K562 (cell line): ENCODE measurements at regions not wholly inside any gene's neighbourhood (a gene's known extent, or its start where the extent isn't known, plus 50 kb on each side); places are given as distances from the start of the nearest gene placed in this dataset.

Experiments used
- ATAC-seq: fragments of 200-7000 bp; cut with Tn5 transposase; 3 replicates; pipeline ENCODE4 v1.9.1; 2020; ENCODE audit warnings: moderate library complexity
- BruUV-seq: library from RNA; stranded (reverse); fragments of 400-500 nt; replicated peaks from 2 replicates; lab custom pipeline; 2021; lab: Mats Ljungman, UMichigan
- CTCF ChIA-PET: fragments of 300-600 bp; formaldehyde crosslinking; extraction: SDS; loops from one replicate; lab custom pipeline; 2021; ENCODE audit warnings: low intra/inter-chr PET ratio; lab: Yijun Ruan, JAX
- POLR2A ChIA-PET: fragments of 300-600, 350-650 bp; sonication (Branson Sonifier 250); formaldehyde crosslinking; extraction: SDS; loops from one replicate; lab custom pipeline; 2021; ENCODE audit warnings: antibody characterized with exemption, inconsistent platforms; lab: Yijun Ruan, JAX
- DNase-seq, 4 experiments: peaks; one replicate each; pipeline versions ENCODE4 v3.0.0 to v3.0.0-alpha.2; 2011 to 2018; ENCODE audit warnings: low spot score in 3 of 4, mixed read lengths in 3 of 4; ENCODE audit errors: extremely low read depth in 1 of 4
- FAIRE-seq: peaks from 2 replicates; lab custom pipeline; 2011; peaks lifted over from hg19 to GRCh38; lab: Jason Lieb, UNC
- H2AFZ ChIP-seq: 2 replicates; pipeline ENCODE4 v1.6.0; 2011; ENCODE audit warnings: low read depth, low read length, control low read depth, inconsistent platforms
- H3K27ac ChIP-seq: fragments of 200-600 bp; 3 replicates; pipeline ENCODE4 v1.8.0; 2011; ENCODE audit warnings: low read depth, mild to moderate bottlenecking, control low read depth, inconsistent platforms, low read length, moderate library complexity, mixed read lengths; ENCODE audit errors: extremely low read depth
- H3K27me3 ChIP-seq, 2 experiments: fragments of 300-600 bp in 1 of 2; 2 replicates in 1 of 2; 3 replicates in 1 of 2; pipeline versions ENCODE4 v1.6.0 to v1.8.0; 2011; ENCODE audit warnings: inconsistent platforms in 2 of 2, low read length in 2 of 2, mild to moderate bottlenecking in 1 of 2, mixed read lengths in 1 of 2, moderate library complexity in 1 of 2; ENCODE audit not compliant: control insufficient read depth in 2 of 2, insufficient read depth in 2 of 2
- H3K36me3 ChIP-seq: fragments of 300-600 bp; 3 replicates; pipeline ENCODE4 v1.8.0; 2011; ENCODE audit warnings: mild to moderate bottlenecking, low read length, inconsistent platforms; ENCODE audit not compliant: control insufficient read depth, insufficient read depth
- H3K4me1 ChIP-seq, 2 experiments: fragments of 200-600 bp in 1 of 2; replicated peaks in 1 of 2; 2 replicates in 1 of 2; 3 replicates in 1 of 2; pipeline versions ENCODE4 v1.5.1 to v1.8.0; 2011; ENCODE audit warnings: inconsistent platforms in 2 of 2, low read length in 2 of 2, mild to moderate bottlenecking in 1 of 2, mixed read lengths in 1 of 2, moderate library complexity in 1 of 2; ENCODE audit not compliant: control insufficient read depth in 2 of 2, insufficient read depth in 2 of 2
- H3K4me2 ChIP-seq: 2 replicates; pipeline ENCODE4 v1.6.1; 2011; ENCODE audit warnings: low read length, control low read depth, inconsistent platforms, mixed read lengths; ENCODE audit not compliant: insufficient read depth
- H3K4me3 ChIP-seq: fragments of 200-600 bp; sonication (generic), shearing (Covaris generic); 2 replicates; pipeline ENCODE4 v1.5.1; 2016; ENCODE audit warnings: control low read depth, inconsistent platforms
- H3K79me2 ChIP-seq: fragments of 200-600 bp; 3 replicates; pipeline ENCODE4 v1.8.0; 2011; ENCODE audit warnings: low read length, inconsistent platforms; ENCODE audit not compliant: control insufficient read depth, insufficient read depth
- H3K9ac ChIP-seq, 2 experiments: 2 replicates each; pipeline versions ENCODE4 v1.6.0 to v1.6.1; 2011; ENCODE audit warnings: low read depth in 2 of 2, low read length in 2 of 2, control low read depth in 1 of 2, inconsistent platforms in 1 of 2, mild to moderate bottlenecking in 1 of 2, mixed read lengths in 1 of 2; ENCODE audit not compliant: insufficient read depth in 1 of 2
- H3K9me1 ChIP-seq: one replicate; pipeline ENCODE4 v1.6.0; 2011; ENCODE audit warnings: inconsistent platforms, mild to moderate bottlenecking, low read length, moderate library complexity; ENCODE audit not compliant: control insufficient read depth, insufficient read depth
- H3K9me3 ChIP-seq: replicated peaks from 2 replicates; pipeline ENCODE4 v1.5.1; 2011; ENCODE audit warnings: low read depth, low read length, inconsistent platforms; ENCODE audit not compliant: control insufficient read depth, insufficient read depth
- H4K20me1 ChIP-seq: replicated peaks from 2 replicates; pipeline ENCODE4 v1.6.1; 2011; ENCODE audit warnings: low read length, inconsistent platforms, mixed read lengths; ENCODE audit not compliant: control insufficient read depth, insufficient read depth
- CHD4 ChIP-seq: fragments of 200-600 bp; sonication (generic); IDR thresholded peaks from 3 replicates; pipeline ENCODE4 v1.6.1; 2012; ENCODE audit warnings: low read depth, mild to moderate bottlenecking, mixed read lengths, low read length, inconsistent platforms; ENCODE audit not compliant: insufficient read depth, insufficient replicate concordance, poor library complexity, severe bottlenecking
- HMG20B ChIP-seq: fragments of 250-450 bp; sonication (Bioruptor Pico); IDR thresholded peaks from 2 replicates; pipeline ENCODE4 v1.5.0; 2021; ENCODE audit warnings: mild to moderate bottlenecking
- KAT2B ChIP-seq: IDR thresholded peaks from one replicate; pipeline ENCODE4 v1.6.1; 2012; ENCODE audit warnings: low read depth, mild to moderate bottlenecking, control low read depth, inconsistent platforms, low read length, moderate library complexity
- MED1 ChIP-seq: sonication (generic); formaldehyde crosslinking; IDR thresholded peaks from 2 replicates; pipeline ENCODE4 v1.8.1; 2023; ENCODE audit warnings: missing genetic modification reagents, borderline replicate concordance
- PCBP1 ChIP-seq: fragments of 200-400 bp; formaldehyde crosslinking; IDR thresholded peaks from 2 replicates; pipeline ENCODE4 v1.6.1; 2018; ENCODE audit warnings: mild to moderate bottlenecking, low read depth, low read length; ENCODE audit not compliant: poor library complexity, severe bottlenecking
- RBM39 ChIP-seq: fragments of 200-400 bp; formaldehyde crosslinking; optimal IDR thresholded peaks from 2 replicates; pipeline ENCODE3; 2018; ENCODE audit warnings: low read depth, low read length
- TSC22D4 ChIP-seq: fragments of 450-650 bp; IDR thresholded peaks from 2 replicates; pipeline ENCODE4 v1.6.1; 2016; ENCODE audit warnings: missing genetic modification characterization, missing biosample characterization, control low read depth
- ZFP30 ChIP-seq: fragments of 250-450 bp; sonication (Bioruptor Pico); IDR thresholded peaks from 2 replicates; pipeline ENCODE4 v1.8.0; 2022; ENCODE audit warnings: moderate library complexity, mild to moderate bottlenecking, inconsistent platforms, borderline replicate concordance
- ZNF561 ChIP-seq: fragments of 450-650 bp; formaldehyde crosslinking; conservative IDR thresholded peaks from 2 replicates; pipeline ENCODE4 v1.4.0; 2020; ENCODE audit warnings: mild to moderate bottlenecking, moderate library complexity
- ZNF764 ChIP-seq: fragments of 250-450 bp; sonication (Bioruptor Pico); IDR thresholded peaks from 2 replicates; pipeline ENCODE4 v1.4.0; 2020; ENCODE audit warnings: low read depth, mild to moderate bottlenecking, moderate library complexity
- ZNF785 ChIP-seq: fragments of 250-450 bp; sonication (Bioruptor Pico); IDR thresholded peaks from 2 replicates; pipeline ENCODE4 v1.4.0; 2020; ENCODE audit warnings: mild to moderate bottlenecking
- WGBS: fragments of 100-300 bp; shearing (Covaris generic); methylation state at CpG from one replicate; pipeline ENCODE4 v1.1.6; 2016; ENCODE audit warnings: low coverage, mixed read lengths; ENCODE audit not compliant: insufficient coverage; ENCODE audit errors: missing lambda C conversion rate; 5-methylcytosine and 5-hydroxymethylcytosine counted together
- in situ Hi-C: fragments of 300-500 bp; cut with MboI; formaldehyde crosslinking; loops from 4 replicates; pipeline ENCODE4 v1.15.0; 2018; ENCODE audit warnings: inconsistent platforms, mixed read lengths
- intact Hi-C: fragments of 100-400 bp; cut with micrococcal nuclease; formaldehyde crosslinking; loops from 2 replicates; pipeline ENCODE4 v1.14.2; 2022
- TF ChIP-seq, protein P1 (sequence below): sonication (generic); formaldehyde crosslinking; IDR thresholded peaks from 2 replicates; pipeline ENCODE4 v1.8.0; 2022; ENCODE audit warnings: mild to moderate bottlenecking, missing genetic modification reagents
- TF ChIP-seq, protein P2 (sequence below): fragments of 250-450 bp; sonication (Bioruptor Pico); IDR thresholded peaks from 2 replicates; pipeline ENCODE4 v1.5.0; 2021; ENCODE audit warnings: mild to moderate bottlenecking, borderline replicate concordance
- TF ChIP-seq, protein P3 (sequence below): fragments of 250-450 bp; sonication (Bioruptor Pico); IDR thresholded peaks from 2 replicates; pipeline ENCODE4 v1.4.0; 2020; ENCODE audit warnings: mild to moderate bottlenecking, moderate library complexity

DNA sequence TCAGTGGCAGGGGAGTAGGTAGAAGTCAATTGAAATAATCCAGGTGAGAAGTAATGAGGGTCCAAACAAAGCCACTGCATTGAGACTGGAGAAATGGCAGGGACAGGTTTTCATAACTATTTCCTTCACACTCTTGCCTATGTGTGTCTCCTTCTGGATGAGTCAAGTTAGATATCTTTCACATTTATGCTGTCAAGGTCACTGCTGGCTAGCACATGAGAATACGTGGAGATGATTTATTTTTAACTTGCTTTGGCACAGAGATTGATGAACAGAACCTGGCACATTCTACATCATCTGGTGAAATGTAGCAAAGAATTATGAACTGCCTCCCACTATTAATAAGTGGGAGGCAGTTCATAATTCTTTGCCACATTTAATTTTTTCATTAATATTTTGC lies 66.7 kb upstream of the BOD1L1 start:
- no peak overlapping the region for H2AFZ ChIP-seq
- H3K9ac ChIP-seq, result no peak overlapping the region
- ATAC-seq (no peak), FAIRE-seq (no peak), DNase-seq (no peak)
- CTCF ChIA-PET, result no interaction called here
- no TSS peak for BruUV-seq
- H3K27me3 ChIP-seq, result no peaks in the 10 kb centered on the region
- H3K27ac ChIP-seq, result no peak overlapping the region
- intact Hi-C loops, result no loop called here
- H3K9me1 ChIP-seq, result no peaks in the 10 kb centered on the region
- H3K4me2 ChIP-seq, result no peak overlapping the region
- H3K4me1 ChIP-seq, result no peaks in the 10 kb centered on the region
- H3K4me3 ChIP-seq, result no peak overlapping the region
- H3K36me3 ChIP-seq, result no peaks in the 10 kb centered on the region
- in situ Hi-C loops, result no loop called here
- no peaks in the 10 kb centered on the region for H4K20me1 ChIP-seq
- WGBS, result 0% methylated on average over 1 of the region's 1 CpG
- no peaks in the 10 kb centered on the region for H3K79me2 ChIP-seq
- POLR2A ChIA-PET, result no interaction called here
- no peaks in the 10 kb centered on the region for H3K9me3 ChIP-seq
- TF ChIP-seq MED1 (CRISPR knock-in tag) (no peak), ZNF561 (CRISPR knock-in tag) (no peak), TSC22D4 (no peak), CHD4 (no peak), PCBP1 (no peak), ZNF785 (no peak), KAT2B (no peak), ZNF764 (no peak), HMG20B (CRISPR knock-in tag) (no peak), ZFP30 (CRISPR knock-in tag) (no peak), RBM39 (no peak)
- TF ChIP-seq, protein P1, sequence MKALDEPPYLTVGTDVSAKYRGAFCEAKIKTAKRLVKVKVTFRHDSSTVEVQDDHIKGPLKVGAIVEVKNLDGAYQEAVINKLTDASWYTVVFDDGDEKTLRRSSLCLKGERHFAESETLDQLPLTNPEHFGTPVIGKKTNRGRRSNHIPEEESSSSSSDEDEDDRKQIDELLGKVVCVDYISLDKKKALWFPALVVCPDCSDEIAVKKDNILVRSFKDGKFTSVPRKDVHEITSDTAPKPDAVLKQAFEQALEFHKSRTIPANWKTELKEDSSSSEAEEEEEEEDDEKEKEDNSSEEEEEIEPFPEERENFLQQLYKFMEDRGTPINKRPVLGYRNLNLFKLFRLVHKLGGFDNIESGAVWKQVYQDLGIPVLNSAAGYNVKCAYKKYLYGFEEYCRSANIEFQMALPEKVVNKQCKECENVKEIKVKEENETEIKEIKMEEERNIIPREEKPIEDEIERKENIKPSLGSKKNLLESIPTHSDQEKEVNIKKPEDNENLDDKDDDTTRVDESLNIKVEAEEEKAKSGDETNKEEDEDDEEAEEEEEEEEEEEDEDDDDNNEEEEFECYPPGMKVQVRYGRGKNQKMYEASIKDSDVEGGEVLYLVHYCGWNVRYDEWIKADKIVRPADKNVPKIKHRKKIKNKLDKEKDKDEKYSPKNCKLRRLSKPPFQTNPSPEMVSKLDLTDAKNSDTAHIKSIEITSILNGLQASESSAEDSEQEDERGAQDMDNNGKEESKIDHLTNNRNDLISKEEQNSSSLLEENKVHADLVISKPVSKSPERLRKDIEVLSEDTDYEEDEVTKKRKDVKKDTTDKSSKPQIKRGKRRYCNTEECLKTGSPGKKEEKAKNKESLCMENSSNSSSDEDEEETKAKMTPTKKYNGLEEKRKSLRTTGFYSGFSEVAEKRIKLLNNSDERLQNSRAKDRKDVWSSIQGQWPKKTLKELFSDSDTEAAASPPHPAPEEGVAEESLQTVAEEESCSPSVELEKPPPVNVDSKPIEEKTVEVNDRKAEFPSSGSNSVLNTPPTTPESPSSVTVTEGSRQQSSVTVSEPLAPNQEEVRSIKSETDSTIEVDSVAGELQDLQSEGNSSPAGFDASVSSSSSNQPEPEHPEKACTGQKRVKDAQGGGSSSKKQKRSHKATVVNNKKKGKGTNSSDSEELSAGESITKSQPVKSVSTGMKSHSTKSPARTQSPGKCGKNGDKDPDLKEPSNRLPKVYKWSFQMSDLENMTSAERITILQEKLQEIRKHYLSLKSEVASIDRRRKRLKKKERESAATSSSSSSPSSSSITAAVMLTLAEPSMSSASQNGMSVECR (CRISPR knock-in tag), result no peak
- TF ChIP-seq, protein P2, sequence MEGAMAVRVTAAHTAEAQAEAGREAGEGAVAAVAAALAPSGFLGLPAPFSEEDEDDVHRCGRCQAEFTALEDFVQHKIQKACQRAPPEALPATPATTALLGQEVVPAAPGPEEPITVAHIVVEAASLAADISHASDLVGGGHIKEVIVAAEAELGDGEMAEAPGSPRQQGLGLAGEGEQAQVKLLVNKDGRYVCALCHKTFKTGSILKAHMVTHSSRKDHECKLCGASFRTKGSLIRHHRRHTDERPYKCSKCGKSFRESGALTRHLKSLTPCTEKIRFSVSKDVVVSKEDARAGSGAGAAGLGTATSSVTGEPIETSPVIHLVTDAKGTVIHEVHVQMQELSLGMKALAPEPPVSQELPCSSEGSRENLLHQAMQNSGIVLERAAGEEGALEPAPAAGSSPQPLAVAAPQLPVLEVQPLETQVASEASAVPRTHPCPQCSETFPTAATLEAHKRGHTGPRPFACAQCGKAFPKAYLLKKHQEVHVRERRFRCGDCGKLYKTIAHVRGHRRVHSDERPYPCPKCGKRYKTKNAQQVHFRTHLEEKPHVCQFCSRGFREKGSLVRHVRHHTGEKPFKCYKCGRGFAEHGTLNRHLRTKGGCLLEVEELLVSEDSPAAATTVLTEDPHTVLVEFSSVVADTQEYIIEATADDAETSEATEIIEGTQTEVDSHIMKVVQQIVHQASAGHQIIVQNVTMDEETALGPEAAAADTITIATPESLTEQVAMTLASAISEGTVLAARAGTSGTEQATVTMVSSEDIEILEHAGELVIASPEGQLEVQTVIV (CRISPR knock-in tag), result no peak
- TF ChIP-seq, protein P3, sequence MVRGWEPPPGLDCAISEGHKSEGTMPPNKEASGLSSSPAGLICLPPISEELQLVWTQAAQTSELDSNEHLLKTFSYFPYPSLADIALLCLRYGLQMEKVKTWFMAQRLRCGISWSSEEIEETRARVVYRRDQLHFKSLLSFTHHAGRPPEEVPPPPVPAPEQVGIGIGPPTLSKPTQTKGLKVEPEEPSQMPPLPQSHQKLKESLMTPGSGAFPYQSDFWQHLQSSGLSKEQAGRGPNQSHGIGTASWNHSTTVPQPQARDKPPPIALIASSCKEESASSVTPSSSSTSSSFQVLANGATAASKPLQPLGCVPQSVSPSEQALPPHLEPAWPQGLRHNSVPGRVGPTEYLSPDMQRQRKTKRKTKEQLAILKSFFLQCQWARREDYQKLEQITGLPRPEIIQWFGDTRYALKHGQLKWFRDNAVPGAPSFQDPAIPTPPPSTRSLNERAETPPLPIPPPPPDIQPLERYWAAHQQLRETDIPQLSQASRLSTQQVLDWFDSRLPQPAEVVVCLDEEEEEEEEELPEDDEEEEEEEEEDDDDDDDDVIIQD (CRISPR knock-in tag), result no peak
